Stimulated activated CD8-positive, alpha-beta memory T cell treated with anti-CD3 and anti-CD28 coated beads, Interleukin-4, amount 100 ng/mL, for 4 hours (primary cell): ENCODE measurements at regions not wholly inside any gene's neighbourhood (a gene's known extent, or its start where the extent isn't known, plus 50 kb on each side); places are given as distances from the start of the nearest gene placed in this dataset.
"Not testable (repeated sequence)": the region's sequence is repeated elsewhere in the genome, so short reads cannot be mapped to it uniquely, and the experiment has no call there.

Experiments
- DNase-seq, 2 donors: peaks; one replicate each; pipeline ENCODE4 v3.0.0-alpha.2; 2020; ENCODE audit warnings: low read depth in 2 of 2, low spot score in 1 of 2

GRCh38 chr5:125075567-125075966 lies 329.1 kb upstream of the ZNF608 start:
- no peak for DNase-seq

DNA sequence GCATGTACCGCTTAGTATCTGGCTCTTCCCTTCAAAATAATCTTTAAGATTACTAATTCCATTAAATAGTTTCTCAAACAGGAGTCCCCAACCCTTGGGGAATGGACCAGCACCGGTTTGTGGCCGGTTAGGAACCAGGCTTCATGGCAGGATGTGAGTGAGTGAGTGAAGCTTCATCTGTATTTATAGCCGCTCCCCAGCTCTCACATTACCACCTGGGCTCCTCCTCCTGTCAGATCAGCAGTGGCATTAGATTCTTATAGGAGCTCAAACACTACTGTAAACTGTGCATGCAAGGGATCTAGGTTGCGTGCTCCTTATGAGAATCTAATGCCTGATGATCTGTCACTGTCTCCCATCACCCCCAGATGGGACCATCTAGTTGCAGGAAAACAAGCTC lies 332.6 kb upstream of the ZNF608 start:
- not testable (repeated sequence) for DNase-seq

DNA sequence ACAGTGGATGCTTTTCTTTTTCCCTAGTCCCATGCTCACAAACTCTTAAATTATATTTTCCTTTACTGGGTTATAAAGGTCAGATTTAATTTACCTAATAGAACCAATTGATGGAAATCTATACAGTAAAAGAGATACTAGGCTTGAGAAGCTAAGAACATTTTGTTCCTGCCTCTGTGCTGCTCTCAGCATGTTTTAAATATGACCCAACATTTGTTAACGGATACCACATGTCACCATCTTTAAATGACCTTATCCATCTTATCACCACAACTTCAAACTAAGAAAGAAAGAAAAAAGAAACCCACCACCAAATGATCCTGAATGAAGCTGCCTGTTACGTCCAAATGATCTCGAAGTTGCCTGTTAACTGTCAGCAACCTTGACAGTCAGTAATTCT lies 334.7 kb upstream of the ZNF608 start:
- no peak for DNase-seq

DNA sequence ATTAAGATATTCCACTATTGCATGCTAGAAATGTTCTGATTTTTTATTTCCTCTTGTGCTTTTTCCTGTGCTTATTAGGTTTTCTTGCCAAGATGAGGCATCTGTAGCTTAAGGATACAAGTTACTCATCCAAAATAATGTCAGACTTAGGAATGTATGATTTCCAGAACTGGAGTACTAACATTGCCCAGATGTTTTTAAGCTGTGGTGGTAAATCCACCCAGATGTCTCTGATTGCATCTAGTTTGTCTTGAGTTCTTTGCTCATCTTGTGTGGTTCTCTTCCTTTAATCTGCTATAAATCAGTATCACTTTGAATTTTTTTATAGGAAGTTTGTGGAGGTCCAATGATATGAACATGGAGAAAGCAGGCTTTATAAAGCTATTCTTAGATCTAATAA lies 337.5 kb upstream of the ZNF608 start:
- no peak for DNase-seq

GRCh38 chr5:125085797-125086505 lies 339.5 kb upstream of the ZNF608 start:
- no peak for DNase-seq

DNA sequence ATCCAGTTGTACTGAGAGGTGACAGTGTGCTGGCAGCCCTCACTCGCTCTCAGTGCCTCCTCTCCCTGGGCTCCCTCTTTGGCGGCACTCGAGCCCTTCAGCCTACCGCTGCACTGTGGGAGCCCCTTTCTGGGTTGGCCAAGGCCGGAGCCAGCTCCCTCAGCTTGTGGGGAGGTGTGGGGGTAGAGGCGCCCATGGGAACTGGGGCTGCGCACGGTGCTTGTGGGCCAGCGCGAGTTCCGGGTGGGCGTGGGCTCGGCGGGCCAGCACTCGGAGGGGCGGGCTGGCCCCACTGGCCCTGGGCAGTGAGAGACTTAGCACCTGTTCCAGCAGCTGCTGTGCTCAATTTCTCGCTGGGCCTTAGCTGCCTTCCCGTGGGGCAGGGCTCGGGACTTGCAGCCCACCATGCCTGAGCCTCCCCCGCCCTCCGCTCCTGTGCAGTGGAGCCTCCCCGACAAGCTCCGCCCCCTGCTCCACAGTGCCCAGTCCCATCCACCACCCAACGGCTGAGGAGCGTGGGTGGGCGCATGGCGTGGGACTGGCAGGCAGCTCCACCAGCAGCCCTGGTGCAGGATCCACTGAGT lies 342.2 kb upstream of the ZNF608 start:
- DNase-seq, result no peak

DNA sequence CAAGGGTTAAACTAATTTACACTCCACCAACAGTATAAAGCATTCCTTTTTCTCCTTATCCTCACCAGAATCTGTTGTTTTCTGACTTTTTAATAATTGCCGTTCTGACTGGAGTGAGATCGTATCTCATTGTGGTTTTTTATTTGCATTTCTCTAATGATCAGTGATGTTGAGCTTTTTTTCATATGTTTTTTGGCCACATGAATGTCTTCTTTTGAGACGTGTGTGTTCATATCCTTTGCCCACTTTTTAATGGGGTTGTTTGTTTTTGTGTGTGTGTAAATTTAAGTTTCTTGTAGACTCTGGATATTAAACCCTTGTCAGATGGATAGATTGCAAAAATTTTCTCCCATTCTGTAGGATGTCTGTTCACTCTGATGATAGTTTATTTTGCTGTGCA lies 345.7 kb upstream of the ZNF608 start:
- DNase-seq, result not testable (repeated sequence)

GRCh38 chr5:125093776-125094175 lies 347.3 kb upstream of the ZNF608 start:
- no peak for DNase-seq

DNA sequence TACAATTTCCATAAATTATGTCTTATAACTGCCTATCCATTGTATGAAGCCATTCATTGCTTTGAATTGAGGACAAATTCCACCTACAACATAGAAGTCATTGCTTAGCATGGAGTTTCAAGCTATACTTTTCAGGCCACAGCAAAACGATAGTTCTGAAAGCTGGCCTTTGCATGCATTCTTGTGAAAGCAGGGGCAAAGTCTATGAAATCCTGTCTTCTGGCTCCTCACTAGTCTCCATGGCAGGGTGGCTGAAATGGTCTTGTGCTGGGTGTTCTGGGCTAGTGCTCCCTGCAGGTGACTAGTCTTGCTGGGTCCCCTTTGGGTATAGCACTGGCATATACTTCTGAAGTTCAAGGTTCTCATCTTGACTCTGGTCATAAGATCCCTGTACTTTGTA lies 353.9 kb upstream of the ZNF608 start:
- DNase-seq, result no peak

DNA sequence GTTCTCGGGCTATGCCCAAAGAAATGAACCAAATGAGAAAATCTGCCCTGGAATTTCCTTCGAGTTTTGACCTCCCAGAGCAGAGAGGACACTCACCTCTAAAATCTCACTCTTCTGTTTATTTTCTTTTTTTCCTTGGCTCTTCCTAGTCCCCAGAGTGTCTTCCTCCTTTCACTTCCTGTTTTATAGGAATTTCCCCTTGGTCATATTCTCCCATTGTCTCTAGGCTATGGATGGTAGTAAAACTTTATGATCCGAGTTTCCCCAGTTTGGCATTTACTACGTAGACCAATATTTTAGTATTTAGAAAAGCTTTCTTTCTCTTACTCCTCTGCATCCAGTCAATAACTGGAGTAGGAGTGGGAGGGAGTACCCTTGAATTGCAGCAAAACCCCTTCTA lies 354.5 kb upstream of the ZNF608 start:
- no peak for DNase-seq

GRCh38 chr5:125103459-125103858 lies 357.0 kb upstream of the ZNF608 start:
- no peak for DNase-seq

DNA sequence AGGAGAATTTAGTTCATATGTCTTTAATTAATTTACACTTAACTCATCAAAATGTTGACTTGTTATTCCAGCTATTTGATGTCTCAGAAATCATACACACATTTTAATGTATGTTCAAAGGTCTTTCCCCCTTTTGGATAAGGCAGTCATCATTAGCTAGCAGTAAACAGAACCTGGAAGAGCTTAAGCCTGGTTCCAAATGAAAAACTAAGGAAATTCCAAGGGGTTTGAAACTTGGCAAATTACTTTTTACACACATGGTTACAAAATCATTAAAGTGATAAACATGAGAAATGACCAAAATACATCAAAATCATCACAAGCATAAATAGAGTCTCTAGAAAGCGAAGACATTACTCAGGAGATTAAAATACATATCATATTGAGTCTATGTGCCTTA lies 359.8 kb upstream of the ZNF608 start:
- DNase-seq, result no peak

- DNase-seq, result no peak
Measured at GRCh38 chr5:125106881-125107280, 360.4 kb upstream of the ZNF608 start.

GRCh38 chr5:125109293-125109692 lies 362.9 kb upstream of the ZNF608 start:
- DNase-seq, result no peak

DNA sequence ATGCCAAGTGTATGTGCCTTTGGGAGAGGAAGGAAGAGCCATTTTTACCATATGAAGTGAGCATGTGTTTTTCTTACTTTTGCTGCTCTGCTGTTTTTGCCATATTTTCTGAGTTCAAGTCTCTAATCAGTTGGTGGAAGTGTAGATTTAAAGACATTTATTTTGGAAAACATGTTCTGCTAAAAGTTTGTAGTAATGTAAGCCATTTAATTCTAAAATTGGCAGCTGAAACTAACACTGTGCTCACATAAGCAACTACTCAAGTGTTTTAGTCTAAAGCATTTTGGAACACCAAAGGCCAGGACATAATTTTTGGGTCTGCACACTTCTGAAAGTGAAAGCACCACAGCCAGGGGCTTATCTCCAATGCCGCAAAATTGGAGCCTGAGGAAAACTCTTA lies 363.4 kb upstream of the ZNF608 start:
- no peak for DNase-seq

- no peak for DNase-seq
Measured at GRCh38 chr5:125112196-125112595, 365.8 kb upstream of the ZNF608 start.

DNA sequence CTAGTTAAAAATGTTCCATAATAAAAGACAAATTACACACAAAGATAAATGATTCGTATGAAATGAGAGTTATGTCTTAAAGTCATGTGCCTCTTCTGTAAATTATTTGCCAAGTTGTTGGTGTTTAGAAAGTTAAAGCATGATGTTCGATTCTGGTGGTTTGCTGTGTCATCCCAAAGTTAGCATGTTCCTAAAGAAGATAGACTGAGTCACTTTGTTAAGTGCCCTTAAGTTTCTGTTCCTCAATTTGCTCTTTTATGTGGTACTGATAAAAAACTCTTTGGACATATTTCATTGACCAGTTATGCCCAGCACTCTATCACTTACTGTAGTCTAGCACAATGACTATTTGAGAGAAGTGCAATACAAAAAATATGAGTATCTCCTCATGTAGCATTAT lies 366.9 kb upstream of the ZNF608 start:
- no peak for DNase-seq

DNA sequence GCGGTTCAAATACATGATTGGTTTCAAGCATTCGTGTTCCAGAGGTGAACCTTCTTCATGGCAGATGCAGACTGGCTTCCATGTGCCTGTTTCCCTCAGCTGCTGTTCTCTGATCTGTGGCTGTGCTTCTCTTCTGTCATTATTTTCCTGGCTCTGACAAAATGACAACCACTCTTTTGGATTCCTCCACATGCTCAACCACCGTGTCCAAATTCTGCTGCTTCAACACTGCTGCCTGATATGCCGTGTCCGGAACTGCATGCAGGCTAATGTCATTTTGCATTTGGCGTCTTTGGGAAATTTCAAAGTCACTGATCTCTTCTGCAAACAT lies 368.7 kb upstream of the ZNF608 start:
- DNase-seq, result no peak

GRCh38 chr5:125117566-125117965 lies 371.1 kb upstream of the ZNF608 start:
- no peak for DNase-seq

DNA sequence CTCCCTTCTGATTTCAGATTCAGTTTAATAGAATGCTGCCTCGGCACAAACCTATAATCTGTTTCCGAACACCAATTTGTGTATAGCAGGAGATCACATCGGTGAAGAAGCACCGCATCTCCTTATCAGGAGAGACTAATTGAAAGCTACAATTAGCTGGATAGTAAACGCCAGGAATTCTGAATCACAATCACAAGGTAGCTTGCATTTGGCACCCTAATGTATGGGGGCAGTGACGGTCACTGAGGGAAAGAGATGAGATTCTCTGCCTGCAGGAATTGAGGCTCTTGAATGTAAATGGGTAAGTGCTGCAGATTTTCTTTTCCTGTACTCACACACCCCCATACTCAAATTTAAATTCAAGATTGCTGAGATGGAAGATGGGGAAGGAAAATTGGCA lies 373.6 kb upstream of the ZNF608 start:
- no peak for DNase-seq

- DNase-seq, result no peak
Measured at GRCh38 chr5:125125031-125125823, 378.8 kb upstream of the ZNF608 start.

DNA sequence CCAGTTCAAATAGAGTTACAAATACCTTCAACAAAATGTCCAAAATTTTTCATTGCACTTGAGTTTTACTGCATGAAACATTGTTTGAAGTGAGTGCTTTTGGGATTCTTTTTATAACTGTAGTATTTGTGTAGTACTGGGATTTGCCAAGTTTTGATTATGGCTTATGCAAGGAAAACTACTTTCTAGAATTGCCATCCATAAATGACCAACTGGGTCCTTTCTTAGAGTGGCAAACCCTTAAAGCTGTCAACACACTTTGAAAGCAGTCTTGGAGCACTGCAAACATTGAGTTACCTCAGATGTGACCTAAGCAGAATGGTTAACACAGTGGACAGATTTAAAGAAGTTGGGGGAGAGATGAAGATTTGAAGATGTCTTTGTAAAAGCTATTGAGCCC lies 379.6 kb upstream of the ZNF608 start:
- no peak for DNase-seq
